Neural crest cell (in vitro differentiated cells): ENCODE measurements at regions not wholly inside any gene's neighbourhood (a gene's known extent, or its start where the extent isn't known, plus 50 kb on each side); places are given as distances from the start of the nearest gene placed in this dataset.

Experiments used
- DNase-seq: peaks from one replicate; pipeline ENCODE4 v3.0.0; 2021; ENCODE audit warnings: low read depth, mixed read lengths, low spot score
- H3K27ac Mint-ChIP-seq: one replicate; pipeline ENCODE4 v1.8.0; 2021; ENCODE audit warnings: mild to moderate bottlenecking, mixed read lengths; ENCODE audit not compliant: unreplicated experiment
- H3K27me3 Mint-ChIP-seq: 2 replicates; pipeline ENCODE4 v1.8.0; 2021; ENCODE audit warnings: low read depth, mild to moderate bottlenecking, mixed read lengths
- H3K36me3 Mint-ChIP-seq: 2 replicates; pipeline ENCODE4 v1.8.0; 2021; ENCODE audit warnings: low read depth, mild to moderate bottlenecking, mixed read lengths
- H3K4me1 Mint-ChIP-seq: 2 replicates; pipeline ENCODE4 v1.8.0; 2021; ENCODE audit warnings: mixed read lengths
- H3K4me3 Mint-ChIP-seq: one replicate; pipeline ENCODE4 v1.8.0; 2021; ENCODE audit warnings: mild to moderate bottlenecking, mixed read lengths
- H3K9me3 Mint-ChIP-seq: 2 replicates; pipeline ENCODE4 v1.8.0; 2021; ENCODE audit warnings: mixed read lengths
- CTCF ChIP-seq: fragments of 200-600 bp; sonication (generic); conservative IDR thresholded peaks from 2 replicates; pipeline ENCODE4 v1.5.0; 2021; ENCODE audit warnings: antibody characterized with exemption, mild to moderate bottlenecking

GRCh38 chr16:9438991-9439390, 347.5 kb downstream of the HAPSTR1 start:
- Mint-ChIP-seq H3K9me3 (peaks cover 5% of the 10 kb centered on the region), H3K4me1 (peaks cover under 1% of the 10 kb centered on the region), H3K27me3 (peaks cover 9% of the 10 kb centered on the region), H3K36me3 (no peaks in the 10 kb centered on the region), H3K4me3 (no peak overlapping the region), H3K27ac (no peak overlapping the region)
- DNase-seq = no peak
- no peak for TF ChIP-seq CTCF

- peaks cover under 1% of the 10 kb centered on the region for H3K9me3 Mint-ChIP-seq
- TF ChIP-seq CTCF = no peak
- no peaks in the 10 kb centered on the region for H3K36me3 Mint-ChIP-seq
- H3K27ac Mint-ChIP-seq = no peak overlapping the region
- no peak overlapping the region for H3K4me3 Mint-ChIP-seq
- H3K27me3 Mint-ChIP-seq = peaks cover 10% of the 10 kb centered on the region
- H3K4me1 Mint-ChIP-seq = peaks cover 5% of the 10 kb centered on the region
- DNase-seq = no peak
Measured at GRCh38 chr16:9441012-9441411, 349.6 kb downstream of the HAPSTR1 start.

- Mint-ChIP-seq H3K27me3 (peaks cover 21% of the 10 kb centered on the region), H3K9me3 (peaks cover 3% of the 10 kb centered on the region), H3K4me1 (peaks cover 5% of the 10 kb centered on the region), H3K4me3 (no peak overlapping the region), H3K36me3 (no peaks in the 10 kb centered on the region), H3K27ac (no peak overlapping the region)
- TF ChIP-seq CTCF = no peak
- DNase-seq = no peak
Measured at GRCh38 chr16:9443864-9444263, 352.4 kb downstream of the HAPSTR1 start.

GRCh38 chr16:9446471-9447194, 355.2 kb downstream of the HAPSTR1 start:
- peaks cover 29% of the 10 kb centered on the region for H3K27me3 Mint-ChIP-seq
- TF ChIP-seq CTCF = no peak

GRCh38 chr16:9447195-9447551, 355.7 kb downstream of the HAPSTR1 start:
- Mint-ChIP-seq H3K36me3 (no peaks in the 10 kb centered on the region), H3K9me3 (peaks cover 5% of the 10 kb centered on the region), H3K4me3 (no peak overlapping the region), H3K27ac (no peak overlapping the region), H3K27me3 (peaks cover 26% of the 10 kb centered on the region), H3K4me1 (peaks cover 5% of the 10 kb centered on the region)
- DNase-seq = no peak
- TF ChIP-seq CTCF = no peak

More at GRCh38 chr16:9446471-9447194, 355.2 kb downstream of the HAPSTR1 start:
- Mint-ChIP-seq H3K4me1 (peaks cover 5% of the 10 kb centered on the region), H3K36me3 (no peaks in the 10 kb centered on the region), H3K27ac (no peak overlapping the region), H3K9me3 (peaks cover 5% of the 10 kb centered on the region), H3K4me3 (no peak overlapping the region)
- no peak for DNase-seq
